ENCODE measurements at regions not wholly inside any gene's neighbourhood (a gene's known extent, or its start where the extent isn't known, plus 50 kb on each side); places are given as distances from the start of the nearest gene placed in this dataset.

DNA sequence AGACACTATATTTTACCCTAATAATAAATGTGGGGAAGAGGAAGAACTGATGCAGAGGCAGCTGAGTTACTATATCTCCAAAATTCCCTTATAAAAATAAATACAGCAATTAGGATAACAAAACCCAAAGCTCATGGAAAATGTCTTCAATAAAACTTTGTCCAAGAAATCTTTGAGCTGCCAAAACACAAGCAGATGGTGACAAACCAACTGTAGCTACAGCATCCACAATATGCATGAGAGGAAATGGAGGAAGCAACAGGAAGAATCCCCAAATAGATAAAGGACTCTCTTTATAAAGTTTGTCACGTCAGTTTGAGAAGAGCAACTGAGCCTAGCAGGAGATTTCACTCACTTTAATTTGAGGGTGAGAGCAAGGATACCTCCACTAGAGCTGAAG is 638.2 kb downstream of the IGSF11 start:
- TF ChIP-seq, protein P1, sequence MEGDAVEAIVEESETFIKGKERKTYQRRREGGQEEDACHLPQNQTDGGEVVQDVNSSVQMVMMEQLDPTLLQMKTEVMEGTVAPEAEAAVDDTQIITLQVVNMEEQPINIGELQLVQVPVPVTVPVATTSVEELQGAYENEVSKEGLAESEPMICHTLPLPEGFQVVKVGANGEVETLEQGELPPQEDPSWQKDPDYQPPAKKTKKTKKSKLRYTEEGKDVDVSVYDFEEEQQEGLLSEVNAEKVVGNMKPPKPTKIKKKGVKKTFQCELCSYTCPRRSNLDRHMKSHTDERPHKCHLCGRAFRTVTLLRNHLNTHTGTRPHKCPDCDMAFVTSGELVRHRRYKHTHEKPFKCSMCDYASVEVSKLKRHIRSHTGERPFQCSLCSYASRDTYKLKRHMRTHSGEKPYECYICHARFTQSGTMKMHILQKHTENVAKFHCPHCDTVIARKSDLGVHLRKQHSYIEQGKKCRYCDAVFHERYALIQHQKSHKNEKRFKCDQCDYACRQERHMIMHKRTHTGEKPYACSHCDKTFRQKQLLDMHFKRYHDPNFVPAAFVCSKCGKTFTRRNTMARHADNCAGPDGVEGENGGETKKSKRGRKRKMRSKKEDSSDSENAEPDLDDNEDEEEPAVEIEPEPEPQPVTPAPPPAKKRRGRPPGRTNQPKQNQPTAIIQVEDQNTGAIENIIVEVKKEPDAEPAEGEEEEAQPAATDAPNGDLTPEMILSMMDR (IDR thresholded peaks at IDR 0.05) = no peak
- no peak overlapping the region for H3K9ac ChIP-seq
- H2AFZ ChIP-seq = no peak overlapping the region
- H3K4me1 ChIP-seq = no peaks in the 10 kb centered on the region
- no peak overlapping the region for H3K27ac ChIP-seq
- no peaks in the 10 kb centered on the region for H3K9me3 ChIP-seq (ENCODE audit: control insufficient read depth, low read length)
- H3K4me3 ChIP-seq (ENCODE audit: low read depth, low read length) = no peak overlapping the region
- no peaks in the 10 kb centered on the region for H3K79me2 ChIP-seq
- H3K36me3 ChIP-seq (ENCODE audit: control insufficient read depth, insufficient read depth, low read length) = no peaks in the 10 kb centered on the region
- no peaks in the 10 kb centered on the region for H3K27me3 ChIP-seq (ENCODE audit: control insufficient read depth, insufficient read depth, low read length)
- H3K4me2 ChIP-seq (ENCODE audit: low read length) = no peak overlapping the region

DNA sequence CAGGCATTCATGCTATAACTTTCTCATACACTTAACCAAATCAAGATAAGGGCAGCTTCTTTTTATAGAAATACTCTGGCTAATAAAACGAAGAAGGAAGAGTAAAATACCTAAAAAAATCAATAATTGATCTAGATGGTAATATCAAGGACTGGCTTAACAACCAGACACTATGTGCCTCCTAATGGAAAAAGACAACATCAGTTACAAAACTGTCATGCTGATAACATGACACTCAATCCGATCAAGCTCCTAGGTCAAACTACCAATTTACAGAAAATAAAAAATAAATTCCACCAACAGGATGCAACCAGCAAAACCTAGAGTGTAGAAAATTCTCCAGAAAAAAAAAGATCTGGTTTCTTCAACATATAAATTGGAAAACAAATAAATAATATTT is 634.6 kb downstream of the IGSF11 start:
- Histone ChIP-seq H3K4me3 (ENCODE audit: low read depth, low read length) (no peak overlapping the region), H3K4me1 (no peaks in the 10 kb centered on the region), H3K27me3 (ENCODE audit: control insufficient read depth, insufficient read depth, low read length) (no peaks in the 10 kb centered on the region), H3K36me3 (ENCODE audit: control insufficient read depth, insufficient read depth, low read length) (no peaks in the 10 kb centered on the region), H2AFZ (no peak overlapping the region), H3K9me3 (ENCODE audit: control insufficient read depth, low read length) (no peaks in the 10 kb centered on the region), H3K9ac (no peak overlapping the region), H3K4me2 (ENCODE audit: low read length) (no peak overlapping the region), H3K79me2 (no peaks in the 10 kb centered on the region), H3K27ac (no peak overlapping the region)
- TF ChIP-seq, protein P1 (IDR thresholded peaks at IDR 0.05) = no peak

DNA sequence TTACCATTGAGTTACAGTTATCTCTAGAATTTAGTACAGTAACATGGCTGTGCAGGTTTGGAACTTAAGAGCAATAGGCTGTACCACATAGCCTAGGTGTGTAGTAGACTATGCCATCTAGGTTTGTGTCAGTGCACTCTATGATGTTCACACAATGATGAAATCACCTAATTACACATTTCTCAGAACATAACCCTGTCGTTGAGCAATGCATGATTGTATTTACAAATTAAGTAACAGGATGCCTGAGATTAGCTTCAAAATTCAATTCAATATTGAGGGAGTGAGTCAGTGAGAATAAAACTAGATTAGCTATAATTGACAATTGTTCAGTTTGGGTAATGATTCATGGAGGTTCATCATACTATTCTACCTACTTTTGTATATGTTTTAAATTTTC is 633.8 kb downstream of the IGSF11 start:
- H3K4me3 ChIP-seq (ENCODE audit: low read depth, low read length) = no peak overlapping the region
- no peak overlapping the region for H3K27ac ChIP-seq
- H3K79me2 ChIP-seq = no peaks in the 10 kb centered on the region
- H3K4me2 ChIP-seq (ENCODE audit: low read length) = no peak overlapping the region
- no peaks in the 10 kb centered on the region for H3K9me3 ChIP-seq (ENCODE audit: control insufficient read depth, low read length)
- H3K4me1 ChIP-seq = no peaks in the 10 kb centered on the region
- H3K9ac ChIP-seq = no peak overlapping the region
- TF ChIP-seq, protein P1 (IDR thresholded peaks at IDR 0.05) = no peak
- H3K27me3 ChIP-seq (ENCODE audit: control insufficient read depth, insufficient read depth, low read length) = no peaks in the 10 kb centered on the region
- no peaks in the 10 kb centered on the region for H3K36me3 ChIP-seq (ENCODE audit: control insufficient read depth, insufficient read depth, low read length)
- no peak overlapping the region for H2AFZ ChIP-seq

DNA sequence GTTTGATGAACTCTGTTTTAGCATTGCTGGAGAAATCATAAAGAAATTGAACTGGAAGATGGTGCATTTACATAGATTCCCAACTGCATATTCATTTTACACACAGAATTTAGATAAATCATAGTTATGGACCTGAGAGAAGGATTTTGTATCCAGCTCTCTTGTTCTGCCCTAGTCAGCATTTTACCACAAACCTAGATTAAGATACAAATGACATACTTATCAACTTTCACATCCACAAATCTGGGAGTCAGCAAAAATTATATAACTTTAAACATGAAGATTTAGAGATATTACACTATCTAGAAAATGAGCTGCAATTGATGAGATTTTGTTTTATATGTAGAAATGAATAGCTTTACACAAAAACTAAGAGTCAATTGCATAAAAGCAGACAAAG is 632.8 kb downstream of the IGSF11 start:
- Histone ChIP-seq H3K4me3 (ENCODE audit: low read depth, low read length) (no peak overlapping the region), H3K4me1 (no peaks in the 10 kb centered on the region), H3K36me3 (ENCODE audit: control insufficient read depth, insufficient read depth, low read length) (no peaks in the 10 kb centered on the region), H2AFZ (no peak overlapping the region), H3K27me3 (ENCODE audit: control insufficient read depth, insufficient read depth, low read length) (no peaks in the 10 kb centered on the region), H3K9ac (no peak overlapping the region), H3K9me3 (ENCODE audit: control insufficient read depth, low read length) (no peaks in the 10 kb centered on the region), H3K27ac (no peak overlapping the region), H3K79me2 (no peaks in the 10 kb centered on the region), H3K4me2 (ENCODE audit: low read length) (no peak overlapping the region)
- TF ChIP-seq, protein P1 (IDR thresholded peaks at IDR 0.05) = no peak

DNA sequence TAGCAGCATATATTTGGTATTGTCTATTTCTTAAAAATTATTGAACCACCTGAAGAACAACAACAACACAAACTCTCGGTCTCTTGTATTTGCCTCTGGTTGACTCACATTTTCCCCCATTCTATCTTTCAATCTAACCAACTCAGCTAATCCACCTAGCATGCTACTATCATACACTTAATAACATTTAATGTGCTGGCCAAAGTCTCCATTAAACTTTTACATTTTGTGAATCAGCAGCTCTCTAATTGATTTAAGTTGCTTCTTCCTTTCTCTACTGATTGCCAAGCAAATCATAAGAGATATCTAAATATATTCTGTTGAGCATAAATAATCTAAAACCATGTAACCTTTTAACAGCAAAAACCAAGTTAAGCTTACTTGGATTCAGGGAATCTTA is 631.7 kb downstream of the IGSF11 start:
- Histone ChIP-seq H3K27ac (no peak overlapping the region), H3K4me3 (ENCODE audit: low read depth, low read length) (no peak overlapping the region), H3K4me2 (ENCODE audit: low read length) (no peak overlapping the region), H3K9ac (no peak overlapping the region), H3K9me3 (ENCODE audit: control insufficient read depth, low read length) (no peaks in the 10 kb centered on the region), H3K36me3 (ENCODE audit: control insufficient read depth, insufficient read depth, low read length) (no peaks in the 10 kb centered on the region), H3K79me2 (no peaks in the 10 kb centered on the region), H2AFZ (no peak overlapping the region), H3K4me1 (no peaks in the 10 kb centered on the region), H3K27me3 (ENCODE audit: control insufficient read depth, insufficient read depth, low read length) (no peaks in the 10 kb centered on the region)
- TF ChIP-seq, protein P1 (IDR thresholded peaks at IDR 0.05) = no peak

All from parathyroid adenoma (tissue), 2 donors.